ENCODE measurements at regions not wholly inside any gene's neighbourhood (a gene's known extent, or its start where the extent isn't known, plus 50 kb on each side); places are given as distances from the start of the nearest gene placed in this dataset.

DNA sequence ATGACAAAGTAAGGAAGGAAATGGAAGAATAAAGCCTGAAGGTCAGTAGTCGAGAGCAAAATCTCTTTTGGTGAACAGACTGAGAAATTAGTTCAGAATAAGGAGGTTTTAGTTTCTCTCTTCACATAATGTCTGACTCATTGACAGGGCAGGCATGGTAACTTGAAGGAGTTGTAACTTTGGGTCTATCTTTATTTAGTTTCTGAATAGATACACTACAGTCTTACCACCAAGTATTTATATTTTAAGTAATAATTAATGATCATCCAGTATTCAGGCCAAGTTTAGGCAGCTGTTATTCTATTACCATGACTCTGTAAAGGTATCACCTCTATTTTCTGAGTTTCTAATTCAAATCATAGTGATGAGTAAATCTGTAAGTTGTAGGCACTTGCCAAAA, 219.9 kb downstream of the SPRY2 start:
- DNase-seq, result no peak

DNA sequence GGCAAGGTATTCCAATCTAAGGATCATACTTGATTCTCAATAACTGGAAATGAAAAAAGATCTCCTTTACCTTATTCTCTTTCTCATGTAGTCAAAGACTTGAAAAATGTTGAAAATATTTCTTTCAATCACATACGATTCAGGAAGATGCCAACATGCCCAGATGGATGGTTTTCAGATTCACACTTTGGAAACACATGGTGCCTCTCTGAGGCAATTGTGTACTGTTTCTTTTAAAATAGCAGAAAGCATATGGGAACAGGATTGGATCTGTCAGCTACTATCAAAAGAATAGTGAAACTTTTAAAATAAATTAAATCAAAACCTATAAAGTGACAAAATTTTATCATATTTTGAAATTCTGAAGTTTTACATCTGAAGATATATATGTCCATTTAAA, 222.4 kb downstream of the SPRY2 start:
- no peak for DNase-seq

GRCh38 chr13:80118099-80118498, 222.8 kb downstream of the SPRY2 start:
- no peak for DNase-seq

- no peak for DNase-seq
Measured at GRCh38 chr13:80117515-80117914, 223.4 kb downstream of the SPRY2 start.

- no peak for DNase-seq
Measured at GRCh38 chr13:80116107-80116506, 224.8 kb downstream of the SPRY2 start.

DNA sequence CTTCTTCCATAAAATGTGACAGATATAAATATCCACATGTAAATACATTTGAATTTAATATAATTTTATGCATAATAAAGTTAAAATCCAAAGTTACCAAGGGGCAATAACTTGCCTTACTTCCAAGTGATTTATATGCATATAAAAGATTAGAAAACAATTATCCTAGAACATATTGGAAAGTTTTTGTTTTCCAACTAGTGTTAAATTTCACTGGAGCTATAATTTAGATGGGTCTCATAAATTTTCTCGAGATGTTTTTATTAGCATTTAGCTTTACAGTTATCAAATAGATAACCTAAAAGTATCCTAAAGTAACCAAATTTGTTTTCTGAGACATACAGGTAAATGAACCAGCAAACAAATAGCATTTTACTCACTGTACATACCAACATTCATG, 225.3 kb downstream of the SPRY2 start:
- no peak for DNase-seq

DNA sequence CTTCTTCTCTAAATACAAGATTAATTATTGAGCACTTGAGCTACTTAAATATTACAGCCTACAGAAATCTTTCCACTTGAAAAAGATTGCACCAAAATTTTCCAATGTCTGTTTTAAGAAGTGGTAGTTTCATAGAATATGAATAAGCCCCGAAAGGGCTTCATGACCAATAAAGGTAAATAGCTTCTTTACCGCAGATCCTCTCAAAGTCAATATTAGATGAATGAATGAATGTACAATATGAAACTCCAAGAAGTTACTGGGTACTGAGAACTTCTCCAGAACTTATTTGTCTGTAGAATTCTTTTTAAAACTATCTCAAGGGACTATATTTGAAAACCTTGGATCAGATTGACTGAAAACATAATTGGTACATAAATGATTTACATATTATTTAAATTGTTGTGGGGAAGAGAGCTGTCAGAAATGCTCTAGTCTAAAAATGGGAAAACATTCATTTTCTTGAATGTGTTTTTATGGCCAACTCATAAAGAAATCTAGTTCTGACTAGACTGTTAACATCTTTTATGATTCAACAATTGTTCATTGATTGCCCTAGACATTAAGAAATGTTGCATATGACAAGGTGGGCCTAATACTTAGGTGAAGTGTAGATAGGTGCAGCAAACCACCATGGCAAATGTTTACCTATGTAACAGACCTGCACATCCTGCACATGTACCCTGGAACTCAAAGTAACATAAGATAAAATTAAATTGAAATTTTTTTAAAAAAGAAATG, 227.0 kb downstream of the SPRY2 start:
- DNase-seq, result no peak

DNA sequence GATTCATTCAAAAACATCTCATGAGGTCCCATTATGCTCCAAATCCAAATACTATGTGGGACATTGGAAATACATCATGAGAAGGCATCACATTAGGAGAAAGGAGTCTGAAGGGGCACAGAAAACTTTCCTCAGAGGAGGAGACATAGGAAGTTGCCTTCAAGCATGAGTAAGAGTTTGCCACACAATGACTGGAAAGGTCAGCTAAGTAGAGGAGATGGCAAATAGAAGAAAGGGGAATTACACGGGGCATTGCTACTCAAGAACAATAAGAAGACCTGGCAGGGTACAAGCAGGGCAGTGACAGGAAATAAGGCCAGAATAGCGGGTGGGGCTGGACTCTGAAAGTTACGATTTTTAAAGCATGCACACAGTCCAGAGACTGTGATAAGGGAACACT, 231.6 kb downstream of the SPRY2 start:
- no peak for DNase-seq

DNA sequence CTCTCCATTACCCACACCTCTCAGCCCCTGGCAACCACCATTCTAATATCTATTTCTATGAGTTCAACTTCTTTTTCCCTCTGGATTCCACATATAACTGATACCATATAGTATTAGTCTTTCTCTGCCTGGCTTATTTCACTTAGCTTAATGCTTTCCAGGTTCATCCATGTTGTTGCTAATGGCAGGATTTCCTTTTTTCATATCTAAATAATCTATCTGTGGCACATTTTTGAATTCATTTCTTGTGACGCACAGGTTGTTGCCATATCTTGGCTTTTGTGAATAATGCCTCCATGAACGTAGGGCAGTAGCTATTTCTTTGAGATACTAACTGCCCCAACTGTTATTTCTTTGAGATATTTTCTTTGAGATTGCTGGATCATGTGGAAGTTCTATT, 235.6 kb downstream of the SPRY2 start:
- no peak for DNase-seq

GRCh38 chr13:80101040-80101439, 239.9 kb downstream of the SPRY2 start:
- DNase-seq, result no peak

GRCh38 chr13:80100636-80101035, 240.3 kb downstream of the SPRY2 start:
- no peak for DNase-seq

GRCh38 chr13:80097561-80097960, 243.4 kb downstream of the SPRY2 start:
- DNase-seq, result no peak

DNA sequence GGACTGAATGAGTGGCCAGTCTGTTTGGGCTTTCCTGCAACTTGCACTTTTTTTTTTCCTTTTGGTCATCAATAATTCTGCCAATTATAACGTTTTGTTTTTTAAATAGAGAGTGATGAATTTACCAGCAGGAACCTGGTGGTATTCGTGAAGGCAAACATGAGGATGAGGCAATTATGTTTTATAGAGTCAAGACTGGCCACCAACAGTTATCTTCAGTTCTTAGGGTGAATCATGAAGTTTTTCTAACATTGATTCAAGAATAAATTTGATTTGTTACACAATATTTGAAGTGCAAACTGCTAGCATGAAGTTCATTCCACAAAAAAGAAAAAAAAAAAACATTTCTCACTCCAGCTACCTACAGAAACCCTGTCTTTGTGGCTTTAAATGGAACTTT, 244.5 kb downstream of the SPRY2 start:
- DNase-seq, result no peak

- no peak for DNase-seq
Measured at GRCh38 chr13:80094526-80094925, 246.4 kb downstream of the SPRY2 start.

GRCh38 chr13:80093888-80094287, 247.0 kb downstream of the SPRY2 start:
- no peak for DNase-seq

GRCh38 chr13:80086304-80086721, 254.6 kb downstream of the SPRY2 start:
- no peak for DNase-seq

DNA sequence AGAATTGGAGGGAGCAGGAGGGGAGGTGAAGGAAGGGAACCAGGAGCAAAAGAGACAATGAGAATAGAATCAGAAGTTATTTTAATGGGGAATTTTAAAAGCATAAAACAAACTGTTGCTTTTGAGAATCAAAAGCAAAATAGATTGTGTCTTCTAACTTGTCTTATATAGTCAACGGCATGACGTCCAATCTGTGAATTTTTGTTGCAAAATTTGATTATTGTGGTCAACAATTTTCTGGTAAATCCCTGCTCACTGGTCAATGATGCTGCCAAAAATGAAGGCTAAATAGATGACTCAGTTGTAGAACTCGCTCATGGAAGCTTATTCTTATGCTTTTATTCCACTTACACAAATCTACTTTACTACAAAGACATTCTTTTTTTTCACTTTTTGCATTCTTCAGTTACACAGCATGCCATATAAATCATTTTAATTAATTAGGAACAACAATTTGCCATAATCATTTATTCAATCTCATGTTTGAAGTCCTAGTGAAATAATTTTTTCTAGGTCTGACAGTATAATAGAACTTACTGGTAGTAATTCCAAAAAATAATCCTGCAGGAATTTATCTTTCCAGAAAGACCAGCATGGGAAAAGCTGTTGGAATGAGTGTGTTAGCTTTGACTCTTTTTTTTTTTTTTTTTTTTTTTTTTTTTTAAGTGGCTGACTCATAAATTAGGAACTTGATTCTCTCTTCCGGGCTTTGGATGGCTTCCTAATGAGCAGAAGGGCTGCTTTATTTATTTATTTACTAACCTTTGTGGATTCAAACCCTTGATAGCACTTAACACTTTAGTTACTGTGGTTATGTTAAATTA, 256.9 kb downstream of the SPRY2 start:
- DNase-seq, result no peak

DNA sequence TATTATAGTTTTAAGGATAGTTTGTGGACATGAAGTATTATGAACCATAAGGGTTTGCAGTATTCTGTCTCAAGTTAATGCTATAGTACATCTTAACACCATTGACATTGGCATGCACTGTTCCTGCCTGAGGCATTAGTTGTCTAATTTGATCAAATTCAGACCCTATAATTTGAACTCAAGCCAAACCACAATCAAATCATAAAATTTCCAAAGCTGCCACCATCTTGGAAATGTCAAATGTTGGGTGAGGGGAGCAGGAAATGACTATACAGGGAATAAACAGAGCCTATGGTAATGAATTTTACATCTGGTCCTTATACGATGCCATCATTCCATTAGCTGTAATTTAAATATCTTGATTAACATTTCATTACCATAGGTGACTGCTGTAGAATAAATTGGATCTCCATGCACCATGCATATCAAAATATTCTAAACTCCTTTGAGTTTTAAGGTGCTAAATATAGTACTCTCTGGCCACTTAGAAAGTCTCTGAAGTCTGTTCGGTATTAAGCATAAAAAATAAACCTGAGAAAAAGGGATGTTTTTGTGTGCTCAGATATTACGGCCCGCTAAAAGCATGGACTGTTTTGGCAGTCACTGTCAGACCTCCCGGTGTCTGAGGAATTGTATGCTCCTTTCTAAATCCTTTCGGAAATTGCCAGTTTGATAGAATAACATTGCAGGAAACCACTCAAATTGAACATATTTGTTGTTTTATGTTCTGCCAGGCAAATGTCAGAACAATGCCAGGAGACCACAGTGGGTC, 257.7 kb downstream of the SPRY2 start:
- no peak for DNase-seq

- DNase-seq, result no peak
Measured at GRCh38 chr13:80082396-80083080, 258.4 kb downstream of the SPRY2 start.

DNA sequence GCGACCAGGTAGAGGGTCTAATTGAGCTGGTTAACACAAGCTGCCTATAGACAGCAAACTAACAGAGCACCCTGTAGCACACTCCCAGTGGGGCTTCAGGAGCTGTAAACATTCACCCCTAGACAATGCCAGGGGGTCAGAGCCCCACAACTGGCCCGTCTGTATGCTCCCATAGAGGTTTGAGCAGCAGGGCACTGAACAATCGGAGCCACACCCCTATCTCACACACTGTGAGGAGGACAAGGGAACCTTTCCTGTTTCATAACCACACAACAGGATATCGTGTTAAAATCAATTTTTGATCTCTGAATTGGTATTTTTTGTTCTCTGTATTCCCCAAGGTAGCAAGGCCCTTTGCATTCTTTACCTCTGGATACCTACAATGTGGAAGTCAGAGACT, 266.1 kb downstream of the SPRY2 start:
- no peak for DNase-seq

DNA sequence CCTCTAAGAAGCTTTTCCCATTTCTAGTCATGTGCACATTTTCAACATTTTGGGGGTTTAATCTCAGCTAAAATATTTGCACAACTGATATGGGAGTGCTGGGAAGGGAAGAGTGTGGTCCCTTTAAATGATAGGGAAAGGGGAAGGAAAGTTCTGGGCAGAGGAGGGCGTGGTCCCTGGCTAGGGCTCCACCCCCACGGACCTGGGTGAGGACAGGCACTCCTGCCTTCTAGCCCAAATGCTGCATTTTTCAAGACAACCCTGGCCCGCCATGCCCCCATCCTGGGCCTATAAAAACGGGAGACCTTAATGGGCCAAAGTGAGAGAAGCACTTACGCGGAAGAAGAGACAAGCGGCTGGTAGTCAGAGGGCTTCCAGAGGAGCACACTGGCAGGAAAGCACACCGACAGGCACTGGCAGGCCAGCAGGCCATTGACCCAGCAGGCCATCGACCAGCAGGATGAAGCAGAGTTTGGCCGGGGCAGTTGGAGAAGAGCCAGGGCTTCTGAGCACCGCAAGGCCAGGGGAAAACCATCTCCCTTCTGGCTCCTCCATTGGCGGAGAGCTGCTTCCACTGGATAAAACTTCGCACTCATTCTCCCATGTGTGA, 266.7 kb downstream of the SPRY2 start:
- no peak for DNase-seq

DNA sequence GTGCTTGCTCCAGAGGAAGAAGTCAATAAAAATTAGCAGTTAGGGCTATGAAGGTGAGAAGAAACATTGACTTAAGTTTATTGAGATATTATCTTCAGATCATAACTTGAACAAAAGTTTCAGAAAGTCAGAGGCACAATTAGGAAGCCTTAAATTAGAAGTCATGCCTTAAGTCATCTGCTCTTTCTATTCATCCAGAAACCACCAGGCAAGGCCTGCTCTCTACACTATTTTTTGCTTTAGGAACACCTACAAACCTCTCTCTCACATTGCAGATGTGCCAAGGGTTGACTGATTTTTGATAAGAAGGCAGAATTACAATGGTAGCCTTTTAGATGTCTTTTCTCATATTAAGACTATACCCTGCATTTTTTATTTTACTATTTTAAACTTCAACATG, 268.7 kb downstream of the SPRY2 start:
- DNase-seq, result no peak
